ENCODE measurements at regions not wholly inside any gene's neighbourhood (a gene's known extent, or its start where the extent isn't known, plus 50 kb on each side); places are given as distances from the start of the nearest gene placed in this dataset.

- TF ChIP-seq, protein P1, sequence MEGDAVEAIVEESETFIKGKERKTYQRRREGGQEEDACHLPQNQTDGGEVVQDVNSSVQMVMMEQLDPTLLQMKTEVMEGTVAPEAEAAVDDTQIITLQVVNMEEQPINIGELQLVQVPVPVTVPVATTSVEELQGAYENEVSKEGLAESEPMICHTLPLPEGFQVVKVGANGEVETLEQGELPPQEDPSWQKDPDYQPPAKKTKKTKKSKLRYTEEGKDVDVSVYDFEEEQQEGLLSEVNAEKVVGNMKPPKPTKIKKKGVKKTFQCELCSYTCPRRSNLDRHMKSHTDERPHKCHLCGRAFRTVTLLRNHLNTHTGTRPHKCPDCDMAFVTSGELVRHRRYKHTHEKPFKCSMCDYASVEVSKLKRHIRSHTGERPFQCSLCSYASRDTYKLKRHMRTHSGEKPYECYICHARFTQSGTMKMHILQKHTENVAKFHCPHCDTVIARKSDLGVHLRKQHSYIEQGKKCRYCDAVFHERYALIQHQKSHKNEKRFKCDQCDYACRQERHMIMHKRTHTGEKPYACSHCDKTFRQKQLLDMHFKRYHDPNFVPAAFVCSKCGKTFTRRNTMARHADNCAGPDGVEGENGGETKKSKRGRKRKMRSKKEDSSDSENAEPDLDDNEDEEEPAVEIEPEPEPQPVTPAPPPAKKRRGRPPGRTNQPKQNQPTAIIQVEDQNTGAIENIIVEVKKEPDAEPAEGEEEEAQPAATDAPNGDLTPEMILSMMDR (conservative IDR thresholded peaks at IDR 0.05), result no peak
- TF ChIP-seq ZFX (IDR thresholded peaks at IDR 0.05), result no peak
Observed at GRCh38 chr9:109993250-109993978, 213.4 kb downstream of the PALM2AKAP2 start.
